Loucy (cell line): ENCODE measurements at regions not wholly inside any gene's neighbourhood (a gene's known extent, or its start where the extent isn't known, plus 50 kb on each side); places are given as distances from the start of the nearest gene placed in this dataset.

ENCODE experiments used
- H2AFZ ChIP-seq: fragments of 200-600 bp; sonication (generic); 2 replicates; pipeline ENCODE4 v1.6.0; 2016; ENCODE audit warnings: antibody characterized with exemption, mild to moderate bottlenecking, low read length, moderate library complexity
- H3F3A ChIP-seq: fragments of 200-600 bp; 2 replicates; pipeline ENCODE4 v1.6.0; 2016; ENCODE audit warnings: antibody characterized with exemption, low read depth, mild to moderate bottlenecking
- H3K27me3 ChIP-seq: fragments of 200-600 bp; sonication (generic); 2 replicates; pipeline ENCODE4 v1.6.1; 2014; ENCODE audit warnings: low read length, mild to moderate bottlenecking; ENCODE audit not compliant: insufficient read depth, poor library complexity, severe bottlenecking
- H3K36me3 ChIP-seq: fragments of 200-600 bp; sonication (generic); 2 replicates; pipeline ENCODE4 v1.6.1; 2016; ENCODE audit warnings: low read length; ENCODE audit not compliant: insufficient read depth
- H3K4me1 ChIP-seq: fragments of 200-600 bp; sonication (generic); 2 replicates; pipeline ENCODE4 v1.5.1; 2014; ENCODE audit warnings: low read length, mild to moderate bottlenecking; ENCODE audit not compliant: insufficient read depth, poor library complexity, severe bottlenecking
- H3K4me2 ChIP-seq: fragments of 200-600 bp; sonication (generic); 2 replicates; pipeline ENCODE4 v1.6.0; 2014; ENCODE audit warnings: antibody characterized with exemption, low read length, low read depth, mild to moderate bottlenecking; ENCODE audit not compliant: poor library complexity, severe bottlenecking
- H3K4me3 ChIP-seq: fragments of 200-600 bp; sonication (generic); 2 replicates; pipeline ENCODE4 v1.5.1; 2014; ENCODE audit warnings: low read length, mild to moderate bottlenecking, mixed read lengths; ENCODE audit not compliant: poor library complexity, severe bottlenecking
- H3K79me2 ChIP-seq: fragments of 200-600 bp; sonication (generic); 2 replicates; pipeline ENCODE4 v1.6.1; 2014; ENCODE audit warnings: low read length; ENCODE audit not compliant: insufficient read depth
- H3K9ac ChIP-seq: fragments of 200-600 bp; sonication (generic); 2 replicates; pipeline ENCODE4 v1.6.0; 2014; ENCODE audit warnings: mild to moderate bottlenecking, low read depth, low read length, moderate library complexity; ENCODE audit not compliant: poor library complexity, severe bottlenecking
- H3K9me2 ChIP-seq: fragments of 200-600 bp; sonication (generic); replicated peaks from 2 replicates; pipeline ENCODE4 v1.6.1; 2016; ENCODE audit warnings: low read depth, low read length, mixed read lengths
- H3K9me3 ChIP-seq: fragments of 200-600 bp; sonication (generic); 2 replicates; pipeline ENCODE4 v1.6.1; 2014; ENCODE audit warnings: mild to moderate bottlenecking, antibody characterized with exemption, low read length, low read depth; ENCODE audit not compliant: insufficient read depth
- H4K20me1 ChIP-seq: fragments of 200-600 bp; sonication (generic); 2 replicates; pipeline ENCODE4 v1.6.0; 2014; ENCODE audit warnings: antibody characterized with exemption, low read length, mild to moderate bottlenecking; ENCODE audit not compliant: insufficient read depth, poor library complexity, severe bottlenecking
- CTCF ChIP-seq: fragments of 200-600 bp; sonication (generic); conservative IDR thresholded peaks from 2 replicates; pipeline ENCODE4 v1.5.1; 2014; ENCODE audit warnings: mild to moderate bottlenecking, antibody characterized with exemption, low read length
- EZH2phosphoT487 ChIP-seq: fragments of 200-600 bp; IDR thresholded peaks from 2 replicates; pipeline ENCODE4 v1.6.1; 2018; ENCODE audit warnings: antibody characterized with exemption, mild to moderate bottlenecking, moderate library complexity, borderline replicate concordance

GRCh38 chr2:147294825-147295392 is 549.9 kb upstream of the ACVR2A start:
- Histone ChIP-seq H3K9me2 (no peaks in the 10 kb centered on the region), H3K36me3 (no peaks in the 10 kb centered on the region), H3K4me1 (no peaks in the 10 kb centered on the region), H3K79me2 (no peaks in the 10 kb centered on the region), H3K27me3 (no peaks in the 10 kb centered on the region), H3K4me3 (no peak overlapping the region), H4K20me1 (no peaks in the 10 kb centered on the region), H3K9me3 (no peaks in the 10 kb centered on the region), H3K4me2 (no peak overlapping the region), H2AFZ (no peak overlapping the region), H3K9ac (no peak overlapping the region), H3F3A (no peaks in the 10 kb centered on the region)
- no peak for TF ChIP-seq EZH2phosphoT487
- no peak for TF ChIP-seq CTCF

- TF ChIP-seq EZH2phosphoT487 = no peak
- no peak for TF ChIP-seq CTCF
- H3F3A ChIP-seq = no peaks in the 10 kb centered on the region
- no peaks in the 10 kb centered on the region for H3K27me3 ChIP-seq
- H4K20me1 ChIP-seq = no peaks in the 10 kb centered on the region
- no peaks in the 10 kb centered on the region for H3K9me3 ChIP-seq
- H3K79me2 ChIP-seq = no peaks in the 10 kb centered on the region
- no peak overlapping the region for H3K4me3 ChIP-seq
- H3K4me2 ChIP-seq = no peak overlapping the region
- H3K9ac ChIP-seq = no peak overlapping the region
- H2AFZ ChIP-seq = no peak overlapping the region
- H3K4me1 ChIP-seq = no peaks in the 10 kb centered on the region
- no peaks in the 10 kb centered on the region for H3K9me2 ChIP-seq
- H3K36me3 ChIP-seq = no peaks in the 10 kb centered on the region
These were observed 550.6 kb upstream of the ACVR2A start for GRCh38 chr2:147293991-147294824.

GRCh38 chr2:147288131-147288530 is 556.7 kb upstream of the ACVR2A start:
- no peak overlapping the region for H2AFZ ChIP-seq
- H3K4me3 ChIP-seq = no peak overlapping the region
- H3K36me3 ChIP-seq = no peaks in the 10 kb centered on the region
- H3K9me2 ChIP-seq = no peaks in the 10 kb centered on the region
- no peak overlapping the region for H3K9ac ChIP-seq
- H3K27me3 ChIP-seq = no peaks in the 10 kb centered on the region
- H3K4me1 ChIP-seq = no peaks in the 10 kb centered on the region
- H3K9me3 ChIP-seq = no peaks in the 10 kb centered on the region
- TF ChIP-seq CTCF (no peak), EZH2phosphoT487 (no peak)
- no peaks in the 10 kb centered on the region for H3F3A ChIP-seq
- no peak overlapping the region for H3K4me2 ChIP-seq
- H3K79me2 ChIP-seq = no peaks in the 10 kb centered on the region
- H4K20me1 ChIP-seq = no peaks in the 10 kb centered on the region
